ENCODE measurements at regions not wholly inside any gene's neighbourhood (a gene's known extent, or its start where the extent isn't known, plus 50 kb on each side); places are given as distances from the start of the nearest gene placed in this dataset.

DNA sequence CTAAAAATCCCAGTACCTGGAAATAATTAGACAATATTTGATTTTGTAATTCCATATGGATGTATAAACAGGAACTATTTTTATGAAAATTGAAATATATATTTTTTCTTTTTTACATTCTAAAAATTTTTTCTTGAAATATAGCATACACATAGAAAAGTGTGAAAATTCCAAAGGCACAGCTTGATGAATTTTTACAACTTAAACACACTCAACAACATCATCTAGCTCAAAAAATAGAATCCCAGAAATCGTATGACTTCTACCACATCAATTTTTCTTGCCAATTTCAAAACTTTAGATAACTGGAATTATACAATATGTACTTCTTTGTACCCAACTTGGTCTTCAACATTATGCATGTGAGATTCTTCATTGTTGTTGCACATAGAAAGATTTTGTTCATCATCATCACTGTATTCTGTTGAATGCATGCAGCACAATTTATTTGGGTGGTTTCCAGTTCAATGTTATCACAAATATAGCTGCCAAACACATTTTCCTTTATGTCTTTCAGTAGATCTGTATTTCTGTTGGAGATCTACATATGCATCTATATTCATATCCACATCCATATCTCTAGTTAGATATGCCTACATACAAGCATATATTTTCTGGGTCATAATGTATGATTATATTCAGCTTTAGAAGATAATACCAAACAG, 340.7 kb upstream of the SLIT2 start:
- H3K18ac ChIP-seq (ENCODE audit: low read length): no peak overlapping the region
- H3K23ac ChIP-seq (ENCODE audit: low read length): no peak overlapping the region
- no peak overlapping the region for H3K27ac ChIP-seq (ENCODE audit: low read depth, low read length)
- H4K8ac ChIP-seq (ENCODE audit: low read depth, low read length): no peak overlapping the region
- H3K79me1 ChIP-seq (ENCODE audit: low read length): no peaks in the 10 kb centered on the region
- no peak overlapping the region for H4K91ac ChIP-seq (ENCODE audit: low read depth, low read length)
- H2AFZ ChIP-seq (ENCODE audit: insufficient read depth, low read length, poor library complexity): no peak overlapping the region
- H3K27me3 ChIP-seq (ENCODE audit: insufficient read depth, low read length): no peaks in the 10 kb centered on the region
- H3K4me2 ChIP-seq (ENCODE audit: low read length): no peak overlapping the region
- H2AK5ac ChIP-seq (ENCODE audit: low read length): no peak overlapping the region
- H3K9me3 ChIP-seq (ENCODE audit: insufficient read depth, low read depth, low read length): no peaks in the 10 kb centered on the region
- H3K9ac ChIP-seq (ENCODE audit: low read length): no peak overlapping the region
- H2BK120ac ChIP-seq (ENCODE audit: insufficient read depth, low read length, poor library complexity): no peak overlapping the region
- no peak overlapping the region for H4K12ac ChIP-seq (ENCODE audit: low read depth, low read length)
- H3K4me3 ChIP-seq (ENCODE audit: low read depth, low read length): no peak overlapping the region
- no peak overlapping the region for H2BK5ac ChIP-seq (ENCODE audit: low read depth, low read length, poor library complexity)
- no peak overlapping the region for H3K14ac ChIP-seq (ENCODE audit: low read length)
- H2BK12ac ChIP-seq (ENCODE audit: low read length): no peak overlapping the region
- no CpG with 5 or more reads among the region's 1 CpG for WGBS (ENCODE audit: extremely low coverage, insufficient coverage, insufficient read length)
- no peaks in the 10 kb centered on the region for H3K4me1 ChIP-seq (ENCODE audit: control insufficient read depth in 1 of 2, insufficient read depth in 2 of 2, low read length in 2 of 2)
- H3K4ac ChIP-seq (ENCODE audit: low read depth, low read length): no peak overlapping the region
- no peaks in the 10 kb centered on the region for H3K79me2 ChIP-seq (ENCODE audit: control insufficient read depth, insufficient read depth, low read length, poor library complexity)
- no peaks in the 10 kb centered on the region for H3K36me3 ChIP-seq (ENCODE audit: control insufficient read depth in 1 of 2, insufficient read depth in 2 of 2, low read length in 2 of 2)
- no peak for DNase-seq

DNA sequence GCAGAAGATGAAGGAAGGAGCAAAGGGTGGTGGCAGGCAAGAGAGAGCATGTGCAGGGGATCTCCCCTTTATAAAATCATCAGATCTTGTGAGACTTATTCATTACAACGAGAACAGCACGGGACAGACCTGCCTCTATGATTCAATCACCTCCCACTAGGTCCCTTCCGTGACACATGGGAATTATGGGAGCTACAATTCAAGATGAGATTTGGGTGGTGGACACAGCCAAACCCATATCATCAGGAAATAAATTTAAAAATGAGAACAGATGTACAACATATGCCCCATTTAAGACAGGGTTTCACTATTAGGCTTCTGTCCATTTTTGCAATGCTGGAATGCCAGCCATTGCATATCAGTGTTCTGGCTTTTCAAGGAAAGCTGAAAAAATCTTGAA, 346.7 kb upstream of the SLIT2 start:
- H3K36me3 ChIP-seq (ENCODE audit: control insufficient read depth in 1 of 2, insufficient read depth in 2 of 2, low read length in 2 of 2): no peaks in the 10 kb centered on the region
- no peak overlapping the region for H3K4me2 ChIP-seq (ENCODE audit: low read length)
- H3K18ac ChIP-seq (ENCODE audit: low read length): no peak overlapping the region
- H3K27ac ChIP-seq (ENCODE audit: low read depth, low read length): no peak overlapping the region
- H3K27me3 ChIP-seq (ENCODE audit: insufficient read depth, low read length): no peaks in the 10 kb centered on the region
- H2BK12ac ChIP-seq (ENCODE audit: low read length): no peak overlapping the region
- no CpG with 5 or more reads among the region's 3 CpGs for WGBS (ENCODE audit: extremely low coverage, insufficient coverage, insufficient read length)
- H3K4me1 ChIP-seq (ENCODE audit: control insufficient read depth in 1 of 2, insufficient read depth in 2 of 2, low read length in 2 of 2): no peaks in the 10 kb centered on the region
- no peak overlapping the region for H2AK5ac ChIP-seq (ENCODE audit: low read length)
- no peak overlapping the region for H3K14ac ChIP-seq (ENCODE audit: low read length)
- no peak for DNase-seq
- no peaks in the 10 kb centered on the region for H3K79me2 ChIP-seq (ENCODE audit: control insufficient read depth, insufficient read depth, low read length, poor library complexity)
- no peaks in the 10 kb centered on the region for H3K79me1 ChIP-seq (ENCODE audit: low read length)
- H3K9me3 ChIP-seq (ENCODE audit: insufficient read depth, low read depth, low read length): no peaks in the 10 kb centered on the region
- H4K91ac ChIP-seq (ENCODE audit: low read depth, low read length): no peak overlapping the region
- no peak overlapping the region for H4K12ac ChIP-seq (ENCODE audit: low read depth, low read length)
- no peak overlapping the region for H4K8ac ChIP-seq (ENCODE audit: low read depth, low read length)
- no peak overlapping the region for H2BK5ac ChIP-seq (ENCODE audit: low read depth, low read length, poor library complexity)
- H3K9ac ChIP-seq (ENCODE audit: low read length): no peak overlapping the region
- no peak overlapping the region for H3K23ac ChIP-seq (ENCODE audit: low read length)
- H3K4me3 ChIP-seq (ENCODE audit: low read depth, low read length): no peak overlapping the region
- no peak overlapping the region for H2AFZ ChIP-seq (ENCODE audit: insufficient read depth, low read length, poor library complexity)
- no peak overlapping the region for H2BK120ac ChIP-seq (ENCODE audit: insufficient read depth, low read length, poor library complexity)
- H3K4ac ChIP-seq (ENCODE audit: low read depth, low read length): no peak overlapping the region

DNA sequence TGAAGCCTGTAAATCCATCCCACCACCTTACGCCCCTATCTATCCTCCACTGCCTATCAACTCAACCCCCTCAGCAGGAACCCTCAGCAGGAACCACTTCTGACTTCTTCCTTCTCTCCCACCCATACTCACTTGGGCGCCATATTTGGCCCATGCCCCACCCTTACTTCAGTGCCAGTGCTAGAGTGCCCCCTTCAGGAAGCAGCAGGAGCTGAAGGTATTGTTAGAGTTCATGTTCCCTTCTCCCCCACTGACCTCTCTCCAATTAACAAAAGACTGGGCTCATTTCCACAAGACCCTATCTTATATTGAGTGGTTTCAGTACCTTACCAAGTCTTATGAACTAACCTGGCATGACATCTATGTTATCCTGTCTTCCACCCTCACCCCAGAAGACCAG, 363.1 kb upstream of the SLIT2 start:
- no peak overlapping the region for H2BK12ac ChIP-seq (ENCODE audit: low read length)
- no peaks in the 10 kb centered on the region for H3K9me3 ChIP-seq (ENCODE audit: insufficient read depth, low read depth, low read length)
- no peaks in the 10 kb centered on the region for H3K36me3 ChIP-seq (ENCODE audit: control insufficient read depth in 1 of 2, insufficient read depth in 2 of 2, low read length in 2 of 2)
- H4K12ac ChIP-seq (ENCODE audit: low read depth, low read length): no peak overlapping the region
- no peak for DNase-seq
- H3K27ac ChIP-seq (ENCODE audit: low read depth, low read length): no peak overlapping the region
- H3K79me1 ChIP-seq (ENCODE audit: low read length): no peaks in the 10 kb centered on the region
- H3K4me3 ChIP-seq (ENCODE audit: low read depth, low read length): no peak overlapping the region
- H2BK5ac ChIP-seq (ENCODE audit: low read depth, low read length, poor library complexity): no peak overlapping the region
- no peaks in the 10 kb centered on the region for H3K4me1 ChIP-seq (ENCODE audit: control insufficient read depth in 1 of 2, insufficient read depth in 2 of 2, low read length in 2 of 2)
- H3K79me2 ChIP-seq (ENCODE audit: control insufficient read depth, insufficient read depth, low read length, poor library complexity): no peaks in the 10 kb centered on the region
- no peak overlapping the region for H3K4ac ChIP-seq (ENCODE audit: low read depth, low read length)
- H4K91ac ChIP-seq (ENCODE audit: low read depth, low read length): no peak overlapping the region
- no peak overlapping the region for H3K4me2 ChIP-seq (ENCODE audit: low read length)
- no peak overlapping the region for H2AK5ac ChIP-seq (ENCODE audit: low read length)
- H3K27me3 ChIP-seq (ENCODE audit: insufficient read depth, low read length): no peaks in the 10 kb centered on the region
- H2BK120ac ChIP-seq (ENCODE audit: insufficient read depth, low read length, poor library complexity): no peak overlapping the region
- WGBS (ENCODE audit: extremely low coverage, insufficient coverage, insufficient read length): no CpG with 5 or more reads among the region's 2 CpGs
- H2AFZ ChIP-seq (ENCODE audit: insufficient read depth, low read length, poor library complexity): no peak overlapping the region
- no peak overlapping the region for H3K14ac ChIP-seq (ENCODE audit: low read length)
- H3K18ac ChIP-seq (ENCODE audit: low read length): no peak overlapping the region
- H4K8ac ChIP-seq (ENCODE audit: low read depth, low read length): no peak overlapping the region
- no peak overlapping the region for H3K23ac ChIP-seq (ENCODE audit: low read length)
- H3K9ac ChIP-seq (ENCODE audit: low read length): no peak overlapping the region

DNA sequence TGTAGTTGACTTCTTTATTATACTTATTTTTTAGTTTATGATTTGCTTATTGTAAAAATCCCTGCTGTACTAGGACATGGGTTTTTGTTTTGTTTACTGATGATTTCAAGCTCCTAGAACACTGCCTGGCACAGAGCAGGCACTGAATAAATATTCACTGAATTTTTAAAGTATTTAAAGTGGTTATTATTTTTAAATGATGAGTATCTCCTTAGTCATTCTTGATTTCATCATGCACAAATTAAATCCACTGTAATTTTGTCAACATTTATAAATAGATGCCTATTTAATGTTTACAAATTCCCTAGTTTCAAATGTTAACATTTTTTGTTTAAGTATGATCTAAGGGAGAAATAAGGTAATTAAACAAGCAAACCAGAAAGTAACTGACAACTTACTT, 367.9 kb upstream of the SLIT2 start:
- no peak overlapping the region for H2AFZ ChIP-seq (ENCODE audit: insufficient read depth, low read length, poor library complexity)
- no peak overlapping the region for H4K91ac ChIP-seq (ENCODE audit: low read depth, low read length)
- no peak overlapping the region for H4K8ac ChIP-seq (ENCODE audit: low read depth, low read length)
- H3K4me2 ChIP-seq (ENCODE audit: low read length): no peak overlapping the region
- no peaks in the 10 kb centered on the region for H3K9me3 ChIP-seq (ENCODE audit: insufficient read depth, low read depth, low read length)
- no peak overlapping the region for H3K23ac ChIP-seq (ENCODE audit: low read length)
- H3K4ac ChIP-seq (ENCODE audit: low read depth, low read length): no peak overlapping the region
- H2BK120ac ChIP-seq (ENCODE audit: insufficient read depth, low read length, poor library complexity): no peak overlapping the region
- no peak overlapping the region for H4K12ac ChIP-seq (ENCODE audit: low read depth, low read length)
- H2BK12ac ChIP-seq (ENCODE audit: low read length): no peak overlapping the region
- no peaks in the 10 kb centered on the region for H3K36me3 ChIP-seq (ENCODE audit: control insufficient read depth in 1 of 2, insufficient read depth in 2 of 2, low read length in 2 of 2)
- no peaks in the 10 kb centered on the region for H3K27me3 ChIP-seq (ENCODE audit: insufficient read depth, low read length)
- no peak overlapping the region for H3K4me3 ChIP-seq (ENCODE audit: low read depth, low read length)
- no peaks in the 10 kb centered on the region for H3K79me1 ChIP-seq (ENCODE audit: low read length)
- no peak for DNase-seq
- H3K27ac ChIP-seq (ENCODE audit: low read depth, low read length): no peak overlapping the region
- no peaks in the 10 kb centered on the region for H3K79me2 ChIP-seq (ENCODE audit: control insufficient read depth, insufficient read depth, low read length, poor library complexity)
- H3K9ac ChIP-seq (ENCODE audit: low read length): no peak overlapping the region
- H3K4me1 ChIP-seq (ENCODE audit: control insufficient read depth in 1 of 2, insufficient read depth in 2 of 2, low read length in 2 of 2): no peaks in the 10 kb centered on the region
- no peak overlapping the region for H3K14ac ChIP-seq (ENCODE audit: low read length)
- H2AK5ac ChIP-seq (ENCODE audit: low read length): no peak overlapping the region
- no peak overlapping the region for H3K18ac ChIP-seq (ENCODE audit: low read length)
- no peak overlapping the region for H2BK5ac ChIP-seq (ENCODE audit: low read depth, low read length, poor library complexity)
